HepG2 (cell line): ENCODE measurements at regions not wholly inside any gene's neighbourhood (a gene's known extent, or its start where the extent isn't known, plus 50 kb on each side); places are given as distances from the start of the nearest gene placed in this dataset.

Source experiments
- ATAC-seq: fragments of 200-7000 bp; cut with Tn5 transposase; 3 replicates; pipeline ENCODE4 v1.9.1; 2020; ENCODE audit warnings: mild to moderate bottlenecking, moderate library complexity
- BruUV-seq: library from RNA; stranded (reverse); fragments of 400-500 nt; replicated peaks from 2 replicates; lab custom pipeline; 2021; lab: Mats Ljungman, UMichigan
- CTCF ChIA-PET: fragments of 300-600 bp; formaldehyde crosslinking; extraction: SDS; loops from one replicate; lab custom pipeline; 2021; ENCODE audit warnings: low total read pairs, inconsistent platforms, low intra/inter-chr PET ratio; lab: Yijun Ruan, JAX
- POLR2A ChIA-PET: fragments of 350-600 bp; sonication (Branson Sonifier 250); formaldehyde crosslinking; loops from one replicate; lab custom pipeline; 2020; ENCODE audit warnings: antibody characterized with exemption, inconsistent platforms; lab: Yijun Ruan, JAX
- DNase-seq: peaks from one replicate; pipeline ENCODE4 v3.0.0-alpha.2; 2015; ENCODE audit warnings: low spot score
- FAIRE-seq: peaks from 3 replicates; lab custom pipeline; 2011; peaks lifted over from hg19 to GRCh38; lab: Jason Lieb, UNC
- H2AFZ ChIP-seq: one replicate; pipeline ENCODE4 v1.6.1; 2011; ENCODE audit warnings: low read length, inconsistent platforms
- H3K27ac ChIP-seq: fragments of 300-600 bp; 3 replicates; pipeline ENCODE4 v1.8.0; 2011; ENCODE audit warnings: mixed run types, mild to moderate bottlenecking, mixed read lengths, low read length, inconsistent platforms; ENCODE audit not compliant: insufficient read depth; ENCODE audit errors: extremely low read length
- H3K27me3 ChIP-seq, 2 experiments: fragments of 200-600 bp in 1 of 2; 2 replicates in 1 of 2; 3 replicates in 1 of 2; pipeline versions ENCODE4 v1.6.0 to v1.8.0; 2011; ENCODE audit warnings: low read length in 2 of 2, mild to moderate bottlenecking in 2 of 2, moderate library complexity in 2 of 2, inconsistent platforms in 1 of 2; ENCODE audit not compliant: insufficient read depth in 2 of 2, control insufficient read depth in 1 of 2
- H3K36me3 ChIP-seq, 2 experiments: fragments of 200-600 bp in 1 of 2; replicated peaks in 1 of 2; 2 replicates in 1 of 2; 3 replicates in 1 of 2; pipeline versions ENCODE4 v1.5.1 to v1.8.0; 2011; ENCODE audit warnings: low read length in 2 of 2, inconsistent platforms in 1 of 2; ENCODE audit not compliant: insufficient read depth in 2 of 2, control insufficient read depth in 1 of 2
- H3K4me1 ChIP-seq: 2 replicates; pipeline ENCODE4 v1.5.1; 2012; ENCODE audit warnings: low read length, inconsistent platforms; ENCODE audit not compliant: insufficient read depth
- H3K4me2 ChIP-seq: 2 replicates; pipeline ENCODE4 v1.6.0; 2011; ENCODE audit warnings: low read depth, low read length, inconsistent platforms
- H3K4me3 ChIP-seq, 3 experiments: fragments of 200-600 bp in 1 of 3; sonication (generic), shearing (Covaris generic) in 1 of 3; replicated peaks in 1 of 3; 2 replicates each; pipeline ENCODE4 v1.5.1; 2011 to 2016; ENCODE audit warnings: low read length in 3 of 3, inconsistent platforms in 2 of 3, low read depth in 2 of 3, mild to moderate bottlenecking in 2 of 3, control low read depth in 1 of 3, mixed read lengths in 1 of 3; ENCODE audit not compliant: insufficient read depth in 1 of 3
- H3K79me2 ChIP-seq: one replicate; pipeline ENCODE4 v1.6.1; 2011; ENCODE audit warnings: low read length, inconsistent platforms; ENCODE audit not compliant: insufficient read depth
- H3K9ac ChIP-seq: 2 replicates; pipeline ENCODE4 v1.6.0; 2011; ENCODE audit warnings: mild to moderate bottlenecking, low read depth, low read length, inconsistent platforms; ENCODE audit not compliant: insufficient read depth
- H3K9me3 ChIP-seq: 2 replicates; pipeline ENCODE4 v1.5.1; 2012; ENCODE audit warnings: mild to moderate bottlenecking, low read length
- H4K20me1 ChIP-seq: 2 replicates; pipeline ENCODE4 v1.6.0; 2011; ENCODE audit warnings: inconsistent platforms, mild to moderate bottlenecking, low read length, moderate library complexity; ENCODE audit not compliant: insufficient read depth
- EZH2 ChIP-seq: conservative IDR thresholded peaks from 2 replicates; pipeline ENCODE4 v1.6.1; 2012; ENCODE audit warnings: mild to moderate bottlenecking, low read depth, low read length, moderate library complexity
- GABPA ChIP-seq, 2 experiments: IDR thresholded peaks; 2 replicates each; pipeline ENCODE4 v1.6.1; 2011 to 2016; ENCODE audit warnings: low read depth in 2 of 2, low read length in 1 of 2, missing biosample characterization in 1 of 2, missing genetic modification characterization in 1 of 2
- HNRNPUL1 ChIP-seq: fragments of 200-400 bp; formaldehyde crosslinking; IDR thresholded peaks from 2 replicates; pipeline ENCODE4 v1.6.1; 2017; ENCODE audit warnings: low read depth, mild to moderate bottlenecking, low read length, moderate library complexity
- JDP2 ChIP-seq: sonication (generic); formaldehyde crosslinking; IDR thresholded peaks from 2 replicates; pipeline ENCODE4 v1.8.1; 2022; ENCODE audit warnings: missing genetic modification reagents, borderline replicate concordance
- SALL1 ChIP-seq: sonication (generic); formaldehyde crosslinking; IDR thresholded peaks from 2 replicates; pipeline ENCODE4 v1.8.0; 2022; ENCODE audit warnings: mild to moderate bottlenecking, missing genetic modification reagents
- TEAD3 ChIP-seq: optimal IDR thresholded peaks from 2 replicates; pipeline ENCODE3; 2016; ENCODE audit warnings: borderline replicate concordance
- ZNF605 ChIP-seq: sonication (generic); formaldehyde crosslinking; IDR thresholded peaks from 2 replicates; pipeline ENCODE4 v1.8.0; 2022; ENCODE audit warnings: mild to moderate bottlenecking, missing genetic modification reagents
- ZNF672 ChIP-seq: sonication (generic); formaldehyde crosslinking; IDR thresholded peaks from 2 replicates; pipeline ENCODE4 v1.8.1; 2022; ENCODE audit warnings: missing genetic modification reagents
- ZNF724P ChIP-seq: sonication (generic); formaldehyde crosslinking; IDR thresholded peaks from 2 replicates; pipeline ENCODE4 v1.8.0; 2022; ENCODE audit warnings: missing genetic modification reagents, borderline replicate concordance
- ZNF75D ChIP-seq: sonication (generic); formaldehyde crosslinking; IDR thresholded peaks from 2 replicates; pipeline ENCODE4 v1.8.1; 2023; ENCODE audit warnings: missing genetic modification reagents, mild to moderate bottlenecking, borderline replicate concordance
- WGBS: methylation state at CpG from one replicate; pipeline ENCODE4 v1.1.6; 2017; ENCODE audit warnings: low lambda C conversion rate; 5-methylcytosine and 5-hydroxymethylcytosine counted together
- in situ Hi-C: cut with HindIII; loops from 2 replicates; pipeline ENCODE4 v1.10.0; 2017; ENCODE audit warnings: low pct_unique_long_range_greater_than_20kb; ENCODE audit not compliant: extremely low pct_ligation_motif_present
- intact Hi-C: fragments of 100-400 bp; cut with micrococcal nuclease; formaldehyde crosslinking; loops from one replicate; pipeline ENCODE4 v1.10.0; 2022; ENCODE audit not compliant: unreplicated experiment
- TF ChIP-seq, protein P1 (sequence below): sonication (generic); formaldehyde crosslinking; IDR thresholded peaks from 2 replicates; pipeline ENCODE4 v1.4.0; 2020; ENCODE audit warnings: missing genetic modification reagents, borderline replicate concordance
- TF ChIP-seq, protein P2 (sequence below): sonication (generic); formaldehyde crosslinking; IDR thresholded peaks from 2 replicates; pipeline ENCODE4 v1.9.0; 2022; ENCODE audit warnings: missing genetic modification reagents, mild to moderate bottlenecking, borderline replicate concordance

- FAIRE-seq (no peak), DNase-seq (no peak), ATAC-seq (no peak)
- no peaks in the 10 kb centered on the region for H3K27me3 ChIP-seq
- H3K4me3 ChIP-seq = no peak overlapping the region
- H3K9me3 ChIP-seq = no peaks in the 10 kb centered on the region
- no peaks in the 10 kb centered on the region for H3K36me3 ChIP-seq
- H3K4me2 ChIP-seq = no peak overlapping the region
- no peaks in the 10 kb centered on the region for H3K79me2 ChIP-seq
- 16% methylated on average over 5 of the region's 5 CpGs for WGBS
- BruUV-seq = no TSS peak
- intact Hi-C loops (no loop called here), in situ Hi-C loops (no loop called here)
- TF ChIP-seq, protein P1, sequence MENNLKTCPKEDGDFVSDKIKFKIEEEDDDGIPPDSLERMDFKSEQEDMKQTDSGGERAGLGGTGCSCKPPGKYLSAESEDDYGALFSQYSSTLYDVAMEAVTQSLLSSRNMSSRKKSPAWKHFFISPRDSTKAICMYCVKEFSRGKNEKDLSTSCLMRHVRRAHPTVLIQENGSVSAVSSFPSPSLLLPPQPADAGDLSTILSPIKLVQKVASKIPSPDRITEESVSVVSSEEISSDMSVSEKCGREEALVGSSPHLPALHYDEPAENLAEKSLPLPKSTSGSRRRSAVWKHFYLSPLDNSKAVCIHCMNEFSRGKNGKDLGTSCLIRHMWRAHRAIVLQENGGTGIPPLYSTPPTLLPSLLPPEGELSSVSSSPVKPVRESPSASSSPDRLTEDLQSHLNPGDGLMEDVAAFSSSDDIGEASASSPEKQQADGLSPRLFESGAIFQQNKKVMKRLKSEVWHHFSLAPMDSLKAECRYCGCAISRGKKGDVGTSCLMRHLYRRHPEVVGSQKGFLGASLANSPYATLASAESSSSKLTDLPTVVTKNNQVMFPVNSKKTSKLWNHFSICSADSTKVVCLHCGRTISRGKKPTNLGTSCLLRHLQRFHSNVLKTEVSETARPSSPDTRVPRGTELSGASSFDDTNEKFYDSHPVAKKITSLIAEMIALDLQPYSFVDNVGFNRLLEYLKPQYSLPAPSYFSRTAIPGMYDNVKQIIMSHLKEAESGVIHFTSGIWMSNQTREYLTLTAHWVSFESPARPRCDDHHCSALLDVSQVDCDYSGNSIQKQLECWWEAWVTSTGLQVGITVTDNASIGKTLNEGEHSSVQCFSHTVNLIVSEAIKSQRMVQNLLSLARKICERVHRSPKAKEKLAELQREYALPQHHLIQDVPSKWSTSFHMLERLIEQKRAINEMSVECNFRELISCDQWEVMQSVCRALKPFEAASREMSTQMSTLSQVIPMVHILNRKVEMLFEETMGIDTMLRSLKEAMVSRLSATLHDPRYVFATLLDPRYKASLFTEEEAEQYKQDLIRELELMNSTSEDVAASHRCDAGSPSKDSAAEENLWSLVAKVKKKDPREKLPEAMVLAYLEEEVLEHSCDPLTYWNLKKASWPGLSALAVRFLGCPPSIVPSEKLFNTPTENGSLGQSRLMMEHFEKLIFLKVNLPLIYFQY (CRISPR knock-in tag) = no peak
- TF ChIP-seq EZH2 = no peak
- TF ChIP-seq JDP2 (CRISPR knock-in tag) = no peak
- TF ChIP-seq ZNF605 (CRISPR knock-in tag) = no peak
- TF ChIP-seq, protein P2, sequence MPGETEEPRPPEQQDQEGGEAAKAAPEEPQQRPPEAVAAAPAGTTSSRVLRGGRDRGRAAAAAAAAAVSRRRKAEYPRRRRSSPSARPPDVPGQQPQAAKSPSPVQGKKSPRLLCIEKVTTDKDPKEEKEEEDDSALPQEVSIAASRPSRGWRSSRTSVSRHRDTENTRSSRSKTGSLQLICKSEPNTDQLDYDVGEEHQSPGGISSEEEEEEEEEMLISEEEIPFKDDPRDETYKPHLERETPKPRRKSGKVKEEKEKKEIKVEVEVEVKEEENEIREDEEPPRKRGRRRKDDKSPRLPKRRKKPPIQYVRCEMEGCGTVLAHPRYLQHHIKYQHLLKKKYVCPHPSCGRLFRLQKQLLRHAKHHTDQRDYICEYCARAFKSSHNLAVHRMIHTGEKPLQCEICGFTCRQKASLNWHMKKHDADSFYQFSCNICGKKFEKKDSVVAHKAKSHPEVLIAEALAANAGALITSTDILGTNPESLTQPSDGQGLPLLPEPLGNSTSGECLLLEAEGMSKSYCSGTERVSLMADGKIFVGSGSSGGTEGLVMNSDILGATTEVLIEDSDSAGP (CRISPR knock-in tag) = no peak
- no peak for TF ChIP-seq HNRNPUL1
- TF ChIP-seq SALL1 (CRISPR knock-in tag) = no peak
- TF ChIP-seq TEAD3 (CRISPR knock-in tag) = no peak
- no peak for TF ChIP-seq ZNF75D (CRISPR knock-in tag)
- TF ChIP-seq GABPA (IDR thresholded peaks at IDR 0.05; ENCODE audit: low read depth, low read length) = no peak
- no peak for TF ChIP-seq GABPA (CRISPR knock-in tag; IDR thresholded peaks at IDR 0.05; ENCODE audit: low read depth)
- no peak for TF ChIP-seq ZNF724P (CRISPR knock-in tag)
- TF ChIP-seq ZNF672 = no peak
- H3K9ac ChIP-seq = no peak overlapping the region
- ChIA-PET CTCF (no interaction called here), POLR2A (no interaction called here)
- H4K20me1 ChIP-seq = no peaks in the 10 kb centered on the region
- no peak overlapping the region for H3K27ac ChIP-seq
- no peak overlapping the region for H2AFZ ChIP-seq
- H3K4me1 ChIP-seq = no peaks in the 10 kb centered on the region
Observed at GRCh38 chr5:4921929-4922328, 218.2 kb upstream of the ADAMTS16 start.
